ENCODE measurements at regions not wholly inside any gene's neighbourhood (a gene's known extent, or its start where the extent isn't known, plus 50 kb on each side); places are given as distances from the start of the nearest gene placed in this dataset.

DNA sequence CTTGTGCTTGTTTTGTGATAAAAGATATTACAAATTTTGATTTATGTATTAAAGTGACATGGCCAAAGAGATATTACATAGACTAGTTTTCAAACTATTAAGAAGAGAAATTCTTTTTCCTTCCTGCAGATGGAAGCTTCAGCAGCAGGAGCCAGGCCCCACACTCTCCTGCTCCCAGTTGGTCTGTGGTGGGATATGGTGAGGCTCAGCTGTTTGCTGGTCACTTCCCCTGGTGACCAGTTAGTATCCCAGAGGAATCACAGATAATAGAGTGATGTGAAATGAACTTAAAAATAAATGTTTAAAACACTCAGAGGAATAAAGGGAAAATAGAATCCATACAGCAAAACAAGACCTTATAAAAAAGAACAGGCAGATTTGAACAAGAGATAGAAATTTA is 154.7 kb downstream of the KTN1 start:
- ATAC-seq (ENCODE audit: low read depth in 2 of 2): no peak
- Histone ChIP-seq H3K4me3 (ENCODE audit: low read depth, low read length) (no peak overlapping the region), H3K36me3 (ENCODE audit: control insufficient read depth, insufficient read depth, low read length) (no peaks in the 10 kb centered on the region), H3K27ac (ENCODE audit: insufficient read depth, low read length, poor library complexity, severe bottlenecking) (no peak overlapping the region), H3K9me3 (ENCODE audit: control insufficient read depth in 2 of 2, low read length in 2 of 2) (no peaks in the 10 kb centered on the region), H3K4me1 (ENCODE audit: control insufficient read depth, insufficient read depth, low read length, poor library complexity, severe bottlenecking) (no peaks in the 10 kb centered on the region), H3K27me3 (ENCODE audit: control insufficient read depth, insufficient read depth, low read length) (no peaks in the 10 kb centered on the region)
- no peak overlapping the region for H3K27ac Mint-ChIP-seq
- peaks cover 0 to 5% (median 0%) of the 10 kb centered on the region in 7 donors for H3K9me3 Mint-ChIP-seq
- DNase-seq: no peak
- peaks cover 4% of the 10 kb centered on the region for H3K27me3 Mint-ChIP-seq
- no peak overlapping the region for H3K4me3 Mint-ChIP-seq
- H3K36me3 Mint-ChIP-seq: no peaks in the 10 kb centered on the region
- peaks cover 0 to 5% (median 0%) of the 10 kb centered on the region in 4 donors for H3K4me1 Mint-ChIP-seq

DNA sequence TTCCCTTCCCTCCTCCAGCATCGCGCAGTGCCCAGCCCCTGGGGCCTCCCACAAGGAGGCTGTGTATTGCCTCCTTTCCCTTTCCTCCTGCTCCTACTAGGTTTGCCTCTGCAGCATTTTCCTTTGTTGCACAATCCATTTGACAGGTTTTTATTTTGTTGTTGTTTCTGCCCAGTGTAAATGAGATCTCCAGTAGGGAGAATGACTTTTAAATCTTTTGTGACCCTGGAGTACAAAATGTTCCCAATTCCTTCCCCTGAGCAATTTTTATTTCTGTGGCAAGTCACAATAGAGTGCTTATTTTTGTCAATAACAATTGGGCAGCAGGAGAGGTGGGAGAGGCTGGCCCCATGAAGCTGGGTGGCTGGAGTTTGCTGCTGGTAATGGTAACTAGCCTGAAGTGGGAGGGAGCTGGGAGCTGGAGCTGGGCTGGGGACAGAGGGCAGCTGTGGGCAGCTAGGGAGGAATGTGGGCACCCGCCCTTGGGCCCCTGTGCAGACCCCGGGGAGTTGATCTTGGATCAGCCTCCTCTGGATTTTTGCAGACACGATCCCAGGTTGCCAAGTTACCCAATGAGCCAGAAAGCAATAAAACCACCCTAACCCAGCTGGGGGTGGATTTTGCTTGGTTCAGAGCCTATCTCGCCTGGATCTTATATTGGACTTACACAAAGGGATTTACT is 160.1 kb downstream of the KTN1 start:
- Histone ChIP-seq H3K27me3 (ENCODE audit: control insufficient read depth, insufficient read depth, low read length) (no peaks in the 10 kb centered on the region), H3K27ac (ENCODE audit: insufficient read depth, low read length, poor library complexity, severe bottlenecking) (no peak overlapping the region), H3K36me3 (ENCODE audit: control insufficient read depth, insufficient read depth, low read length) (no peaks in the 10 kb centered on the region), H3K9me3 (ENCODE audit: control insufficient read depth in 2 of 2, low read length in 2 of 2) (no peaks in the 10 kb centered on the region), H3K4me3 (ENCODE audit: low read depth, low read length) (no peak overlapping the region), H3K4me1 (ENCODE audit: control insufficient read depth, insufficient read depth, low read length, poor library complexity, severe bottlenecking) (no peaks in the 10 kb centered on the region)
- Mint-ChIP-seq H3K4me3 (no peak overlapping the region), H3K27ac (no peak overlapping the region), H3K9me3 (peaks cover 0 to 5% (median 0%) of the 10 kb centered on the region in 7 donors), H3K27me3 (peaks cover 5% of the 10 kb centered on the region), H3K4me1 (no peaks in the 10 kb centered on the region), H3K36me3 (no peaks in the 10 kb centered on the region)
- DNase-seq (no peak), ATAC-seq (ENCODE audit: low read depth in 2 of 2) (no peak)

DNA sequence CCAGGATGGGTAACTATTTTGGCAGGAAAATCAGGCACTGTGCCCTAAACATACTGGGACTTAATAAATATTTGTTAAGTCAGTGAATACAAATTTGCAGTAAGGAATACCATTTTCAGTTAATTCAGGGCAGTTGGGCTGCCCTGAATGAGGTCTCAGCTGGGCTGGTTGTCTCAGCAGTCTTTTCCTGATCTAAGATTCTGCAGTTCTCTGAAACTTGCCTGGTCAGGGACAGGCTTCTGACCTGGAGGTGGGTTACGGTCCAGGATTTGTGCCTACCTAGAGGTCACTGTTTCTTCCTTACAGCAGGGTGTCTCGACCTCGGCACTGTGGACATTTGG is 160.6 kb downstream of the KTN1 start:
- no peak for DNase-seq
- H3K36me3 ChIP-seq (ENCODE audit: control insufficient read depth, insufficient read depth, low read length): no peaks in the 10 kb centered on the region
- no peak overlapping the region for H3K27ac Mint-ChIP-seq
- H3K9me3 ChIP-seq (ENCODE audit: control insufficient read depth in 2 of 2, low read length in 2 of 2): no peaks in the 10 kb centered on the region
- no peaks in the 10 kb centered on the region for H3K4me1 ChIP-seq (ENCODE audit: control insufficient read depth, insufficient read depth, low read length, poor library complexity, severe bottlenecking)
- H3K36me3 Mint-ChIP-seq: no peaks in the 10 kb centered on the region
- H3K4me3 Mint-ChIP-seq: no peak overlapping the region
- H3K9me3 Mint-ChIP-seq: peaks cover 0 to 3% (median 0%) of the 10 kb centered on the region in 7 donors
- no peaks in the 10 kb centered on the region for H3K27me3 ChIP-seq (ENCODE audit: control insufficient read depth, insufficient read depth, low read length)
- H3K4me3 ChIP-seq (ENCODE audit: low read depth, low read length): no peak overlapping the region
- H3K27ac ChIP-seq (ENCODE audit: insufficient read depth, low read length, poor library complexity, severe bottlenecking): no peak overlapping the region
- H3K4me1 Mint-ChIP-seq: no peaks in the 10 kb centered on the region
- peaks cover 5% of the 10 kb centered on the region for H3K27me3 Mint-ChIP-seq
- ATAC-seq (ENCODE audit: low read depth in 2 of 2): no peak

- ATAC-seq (ENCODE audit: low read depth in 2 of 2) (no peak), DNase-seq (no peak)
- Mint-ChIP-seq H3K27me3 (peaks cover 5% of the 10 kb centered on the region), H3K36me3 (no peaks in the 10 kb centered on the region), H3K9me3 (peaks cover 0 to 1% (median 0%) of the 10 kb centered on the region in 7 donors), H3K27ac (no peak overlapping the region), H3K4me3 (no peak overlapping the region), H3K4me1 (no peaks in the 10 kb centered on the region)
- Histone ChIP-seq H3K27ac (ENCODE audit: insufficient read depth, low read length, poor library complexity, severe bottlenecking) (no peak overlapping the region), H3K36me3 (ENCODE audit: control insufficient read depth, insufficient read depth, low read length) (no peaks in the 10 kb centered on the region), H3K27me3 (ENCODE audit: control insufficient read depth, insufficient read depth, low read length) (no peaks in the 10 kb centered on the region), H3K4me3 (ENCODE audit: low read depth, low read length) (no peak overlapping the region), H3K4me1 (ENCODE audit: control insufficient read depth, insufficient read depth, low read length, poor library complexity, severe bottlenecking) (no peaks in the 10 kb centered on the region), H3K9me3 (ENCODE audit: control insufficient read depth in 2 of 2, low read length in 2 of 2) (no peaks in the 10 kb centered on the region)
These were observed 161.2 kb downstream of the KTN1 start for GRCh38 chr14:55741240-55741639.

GRCh38 chr14:55743551-55743950 is 163.5 kb downstream of the KTN1 start:
- ATAC-seq (ENCODE audit: low read depth in 2 of 2) (no peak), DNase-seq (no peak)
- H3K4me3 Mint-ChIP-seq: no peak overlapping the region
- no peak overlapping the region for H3K27ac Mint-ChIP-seq
- H3K4me1 Mint-ChIP-seq: no peaks in the 10 kb centered on the region
- Histone ChIP-seq H3K4me1 (ENCODE audit: control insufficient read depth, insufficient read depth, low read length, poor library complexity, severe bottlenecking) (no peaks in the 10 kb centered on the region), H3K4me3 (ENCODE audit: low read depth, low read length) (no peak overlapping the region), H3K9me3 (ENCODE audit: control insufficient read depth in 2 of 2, low read length in 2 of 2) (no peaks in the 10 kb centered on the region), H3K36me3 (ENCODE audit: control insufficient read depth, insufficient read depth, low read length) (no peaks in the 10 kb centered on the region), H3K27me3 (ENCODE audit: control insufficient read depth, insufficient read depth, low read length) (no peaks in the 10 kb centered on the region), H3K27ac (ENCODE audit: insufficient read depth, low read length, poor library complexity, severe bottlenecking) (no peak overlapping the region)
- H3K36me3 Mint-ChIP-seq: no peaks in the 10 kb centered on the region
- peaks cover 0 to 1% (median 0%) of the 10 kb centered on the region in 7 donors for H3K9me3 Mint-ChIP-seq
- H3K27me3 Mint-ChIP-seq: peaks cover 5% of the 10 kb centered on the region

DNA sequence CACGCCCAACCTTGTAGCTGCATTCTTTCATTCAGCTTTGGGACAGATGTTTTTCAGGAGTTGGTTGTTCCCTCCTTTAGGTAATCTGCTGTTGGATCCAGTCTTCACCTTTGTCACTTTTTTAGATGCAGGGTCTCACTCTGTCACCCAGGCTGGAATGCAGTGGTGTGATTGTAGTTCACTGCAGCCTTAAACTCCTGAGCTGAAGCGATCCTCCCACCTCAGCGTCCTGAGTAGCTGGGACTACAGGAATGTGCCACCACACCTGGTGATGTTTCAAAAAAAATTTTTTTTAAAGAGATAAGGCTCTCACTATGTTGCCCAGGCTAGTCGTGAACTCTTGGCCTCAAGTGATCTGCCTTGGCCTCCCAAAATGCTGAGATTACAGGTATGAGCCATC is 164.3 kb downstream of the KTN1 start:
- Mint-ChIP-seq H3K4me1 (no peaks in the 10 kb centered on the region), H3K36me3 (no peaks in the 10 kb centered on the region), H3K27ac (no peak overlapping the region), H3K27me3 (peaks cover 5% of the 10 kb centered on the region), H3K4me3 (no peak overlapping the region), H3K9me3 (peaks cover 0 to 1% (median 0%) of the 10 kb centered on the region in 7 donors)
- Histone ChIP-seq H3K27ac (ENCODE audit: insufficient read depth, low read length, poor library complexity, severe bottlenecking) (no peak overlapping the region), H3K36me3 (ENCODE audit: control insufficient read depth, insufficient read depth, low read length) (no peaks in the 10 kb centered on the region), H3K27me3 (ENCODE audit: control insufficient read depth, insufficient read depth, low read length) (no peaks in the 10 kb centered on the region), H3K9me3 (ENCODE audit: control insufficient read depth in 2 of 2, low read length in 2 of 2) (no peaks in the 10 kb centered on the region), H3K4me1 (ENCODE audit: control insufficient read depth, insufficient read depth, low read length, poor library complexity, severe bottlenecking) (no peaks in the 10 kb centered on the region), H3K4me3 (ENCODE audit: low read depth, low read length) (no peak overlapping the region)
- DNase-seq (no peak), ATAC-seq (ENCODE audit: low read depth in 2 of 2) (no peak)

GRCh38 chr14:55745906-55746305 is 165.9 kb downstream of the KTN1 start:
- DNase-seq (no peak), ATAC-seq (ENCODE audit: low read depth in 2 of 2) (no peak)
- H3K27ac Mint-ChIP-seq: no peak overlapping the region
- Histone ChIP-seq H3K27me3 (ENCODE audit: control insufficient read depth, insufficient read depth, low read length) (no peaks in the 10 kb centered on the region), H3K36me3 (ENCODE audit: control insufficient read depth, insufficient read depth, low read length) (no peaks in the 10 kb centered on the region), H3K9me3 (ENCODE audit: control insufficient read depth in 2 of 2, low read length in 2 of 2) (no peaks in the 10 kb centered on the region), H3K27ac (ENCODE audit: insufficient read depth, low read length, poor library complexity, severe bottlenecking) (no peak overlapping the region), H3K4me3 (ENCODE audit: low read depth, low read length) (no peak overlapping the region), H3K4me1 (ENCODE audit: control insufficient read depth, insufficient read depth, low read length, poor library complexity, severe bottlenecking) (no peaks in the 10 kb centered on the region)
- no peaks in the 10 kb centered on the region for H3K4me1 Mint-ChIP-seq
- peaks cover 0 to 1% (median 0%) of the 10 kb centered on the region in 7 donors for H3K9me3 Mint-ChIP-seq
- no peaks in the 10 kb centered on the region for H3K36me3 Mint-ChIP-seq
- no peak overlapping the region for H3K4me3 Mint-ChIP-seq
- peaks cover 5% of the 10 kb centered on the region for H3K27me3 Mint-ChIP-seq

DNA sequence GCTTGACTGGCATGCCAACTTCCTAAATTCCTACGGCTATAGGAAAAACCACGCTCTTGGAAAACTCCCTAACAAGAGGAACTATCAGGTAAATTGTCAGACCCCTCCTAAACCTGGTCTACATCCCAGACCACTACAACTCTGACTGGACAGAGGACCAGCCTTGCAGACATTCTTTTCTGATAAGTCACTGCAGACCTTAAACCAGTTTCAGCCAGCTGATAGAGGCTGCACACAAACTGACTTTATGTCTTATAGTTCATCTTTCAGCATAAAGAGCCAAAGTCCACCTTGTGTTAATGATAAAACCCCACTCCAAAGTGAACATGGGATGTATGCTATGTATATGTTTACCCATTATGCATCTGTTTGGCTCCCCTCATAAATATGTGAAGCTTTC is 166.6 kb downstream of the KTN1 start:
- Histone ChIP-seq H3K9me3 (ENCODE audit: control insufficient read depth in 2 of 2, low read length in 2 of 2) (no peaks in the 10 kb centered on the region), H3K4me3 (ENCODE audit: low read depth, low read length) (no peak overlapping the region), H3K36me3 (ENCODE audit: control insufficient read depth, insufficient read depth, low read length) (no peaks in the 10 kb centered on the region), H3K27ac (ENCODE audit: insufficient read depth, low read length, poor library complexity, severe bottlenecking) (no peak overlapping the region), H3K4me1 (ENCODE audit: control insufficient read depth, insufficient read depth, low read length, poor library complexity, severe bottlenecking) (no peaks in the 10 kb centered on the region), H3K27me3 (ENCODE audit: control insufficient read depth, insufficient read depth, low read length) (no peaks in the 10 kb centered on the region)
- H3K4me1 Mint-ChIP-seq: no peaks in the 10 kb centered on the region
- H3K27ac Mint-ChIP-seq: no peak overlapping the region
- H3K9me3 Mint-ChIP-seq: peaks cover 0 to 1% (median 0%) of the 10 kb centered on the region in 7 donors
- no peak for DNase-seq
- ATAC-seq (ENCODE audit: low read depth in 2 of 2): no peak
- no peak overlapping the region for H3K4me3 Mint-ChIP-seq
- H3K27me3 Mint-ChIP-seq: peaks cover 5% of the 10 kb centered on the region
- no peaks in the 10 kb centered on the region for H3K36me3 Mint-ChIP-seq
